Left renal pelvis (tissue), 4 donors: ENCODE measurements at regions not wholly inside any gene's neighbourhood (a gene's known extent, or its start where the extent isn't known, plus 50 kb on each side); places are given as distances from the start of the nearest gene placed in this dataset.
"Not testable (repeated sequence)": the region's sequence is repeated elsewhere in the genome, so short reads cannot be mapped to it uniquely, and the experiment has no call there.

ENCODE experiments used
- DNase-seq, 4 donors: peaks; one replicate each; pipeline ENCODE4 v3.0.0-alpha.2; 2013; ENCODE audit warnings: low read depth in 4 of 4, low spot score in 3 of 4

DNA sequence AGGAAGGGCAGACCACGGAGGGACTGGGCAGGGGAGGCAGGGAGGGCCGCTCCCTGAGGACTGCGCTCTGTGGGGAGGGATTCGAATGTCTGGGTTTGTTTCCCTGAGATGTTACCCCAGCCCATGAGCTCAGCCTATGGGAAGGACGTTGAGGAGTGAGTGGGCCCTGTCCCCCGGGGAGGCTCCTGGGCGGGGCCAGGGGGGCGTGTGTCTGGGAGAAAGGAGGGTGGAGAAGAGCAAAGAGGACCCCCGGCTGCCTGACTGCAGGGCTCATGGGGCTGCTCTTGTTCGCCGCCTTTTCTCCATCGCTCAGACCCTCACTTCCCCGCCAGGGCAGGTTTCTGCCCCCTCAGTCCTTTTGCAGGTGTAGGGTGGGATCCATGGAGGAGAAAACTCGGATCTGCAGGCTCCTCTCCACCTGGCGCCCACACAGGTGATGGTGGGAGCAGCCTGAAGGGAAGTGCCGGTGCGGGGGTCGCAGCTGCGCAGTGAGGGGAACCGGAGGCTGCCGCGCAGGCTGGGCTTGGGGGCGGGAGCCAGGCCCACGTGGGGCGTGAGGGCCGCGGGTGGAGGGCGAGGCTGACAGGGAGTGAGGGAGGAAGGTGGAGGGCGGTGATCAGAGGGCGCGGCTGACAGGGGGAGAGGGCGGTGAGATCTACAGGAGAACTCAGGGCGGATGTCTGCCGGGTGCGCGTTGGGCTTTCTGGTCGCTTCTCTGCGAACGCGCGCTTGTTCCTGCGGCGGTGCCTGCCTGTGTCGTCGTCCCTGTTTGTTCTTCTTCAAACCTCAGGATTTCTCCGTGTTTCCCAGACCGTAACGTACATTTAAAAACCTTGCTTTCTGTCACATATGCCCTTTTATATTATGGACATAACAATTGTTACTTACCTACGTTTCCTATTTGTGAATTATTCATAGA is 198.2 kb upstream of the NPAP1 start:
- not testable (repeated sequence) for DNase-seq

DNA sequence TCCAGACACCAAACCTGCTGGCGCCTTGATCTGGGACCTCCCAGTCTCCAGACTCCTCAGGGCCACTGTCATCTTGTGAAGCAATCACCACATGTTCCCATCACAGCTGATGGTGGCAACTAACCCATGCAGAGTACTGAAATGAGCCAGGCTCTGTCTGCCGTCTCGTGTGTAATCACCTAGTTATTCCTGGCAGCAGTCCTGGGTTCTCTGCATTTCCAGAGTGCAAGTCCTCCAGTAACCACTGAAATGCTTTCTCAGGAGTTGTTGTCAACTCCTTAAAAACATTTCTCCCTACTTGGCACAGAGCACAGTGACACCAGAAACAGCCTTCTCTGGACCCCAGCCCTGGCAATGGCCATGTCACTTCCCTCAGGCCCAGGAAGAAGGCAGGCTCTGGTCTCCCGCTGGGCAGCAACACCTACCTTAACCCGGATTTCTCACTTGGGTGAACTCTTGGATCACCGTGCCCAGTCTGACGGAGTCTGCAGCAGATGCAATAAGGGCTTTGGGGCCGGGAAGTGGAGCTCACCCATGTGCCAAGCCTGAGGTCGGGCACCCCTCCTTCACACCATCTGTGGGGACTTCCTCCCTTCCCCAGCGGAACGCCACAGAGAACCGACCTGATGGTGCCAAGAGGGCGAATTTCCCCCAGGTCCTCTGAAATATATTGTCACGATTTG is 189.5 kb upstream of the NPAP1 start:
- DNase-seq, result not testable (repeated sequence)

DNA sequence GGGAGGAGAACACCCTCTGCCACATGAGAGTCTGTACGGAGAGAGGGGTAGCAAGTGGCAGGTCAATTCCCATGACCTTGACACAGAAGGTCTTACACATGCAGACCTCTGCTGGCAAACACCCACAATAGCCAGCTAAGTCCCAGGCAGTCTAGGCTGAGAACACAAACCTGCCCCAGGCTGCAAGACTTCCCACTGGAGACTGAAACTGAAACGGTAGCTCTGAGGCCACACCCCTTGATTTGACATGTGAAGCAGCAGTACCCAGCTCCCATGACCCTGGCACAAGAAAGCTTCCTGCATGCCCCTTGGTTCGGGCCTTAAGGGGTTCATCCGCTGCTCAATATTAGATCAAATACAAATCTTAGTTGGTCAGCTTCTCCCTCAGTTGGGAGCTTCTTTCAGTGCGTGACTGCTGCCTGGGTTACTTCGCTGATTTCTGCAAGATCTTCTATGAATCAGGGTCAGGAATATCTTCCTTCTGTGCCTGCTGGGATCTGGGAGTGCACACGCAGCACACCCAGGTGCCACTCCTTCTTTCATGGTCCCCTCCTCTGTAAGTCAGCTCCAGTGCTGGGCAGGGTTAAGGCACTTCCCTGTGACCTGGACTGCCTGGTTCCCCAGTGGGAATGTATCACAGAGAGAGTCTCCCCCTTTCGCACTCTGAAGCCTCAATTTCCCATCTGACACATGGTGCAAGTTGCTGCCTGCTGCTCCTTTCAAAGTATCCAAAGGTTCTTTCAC is 187.2 kb upstream of the NPAP1 start:
- not testable (repeated sequence) for DNase-seq

DNA sequence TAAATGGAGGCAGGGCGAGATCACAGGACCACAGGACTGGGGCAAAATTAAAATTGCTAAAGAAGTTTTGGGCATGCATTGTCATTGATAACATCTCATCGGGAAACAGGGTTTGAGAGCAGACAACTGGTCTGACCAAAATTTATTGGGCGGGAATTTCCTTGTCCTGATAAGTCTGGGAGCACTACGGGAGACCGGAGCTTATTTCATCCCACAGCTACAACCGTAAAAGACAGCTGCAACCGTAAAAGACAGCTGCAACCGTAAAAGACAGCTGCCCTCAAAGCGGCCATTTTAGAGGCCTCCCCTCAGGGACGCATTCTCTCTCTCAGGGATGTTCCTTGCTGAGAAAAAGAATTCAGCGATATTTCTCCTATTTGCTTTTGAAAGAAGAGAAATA is 170.4 kb upstream of the NPAP1 start:
- DNase-seq, result not testable (repeated sequence)

DNA sequence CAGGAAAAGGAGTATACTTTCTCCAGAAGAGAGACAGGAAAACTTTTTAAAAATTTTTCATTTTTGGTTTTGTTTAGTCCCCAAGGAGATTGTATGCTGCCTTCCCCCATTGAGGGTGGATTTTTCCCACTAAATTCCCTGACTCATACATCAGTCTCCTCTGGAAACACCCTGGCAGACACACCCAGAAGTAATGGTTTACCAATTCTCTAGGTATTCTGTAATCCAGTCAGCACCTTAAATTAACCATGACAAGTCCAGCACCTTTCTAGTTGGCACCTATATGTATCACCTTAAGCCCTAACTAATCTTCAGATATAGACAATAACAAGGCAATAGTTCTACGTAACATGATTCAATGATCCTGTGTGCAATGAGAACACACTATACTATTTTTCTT is 165.9 kb upstream of the NPAP1 start:
- not testable (repeated sequence) for DNase-seq

DNA sequence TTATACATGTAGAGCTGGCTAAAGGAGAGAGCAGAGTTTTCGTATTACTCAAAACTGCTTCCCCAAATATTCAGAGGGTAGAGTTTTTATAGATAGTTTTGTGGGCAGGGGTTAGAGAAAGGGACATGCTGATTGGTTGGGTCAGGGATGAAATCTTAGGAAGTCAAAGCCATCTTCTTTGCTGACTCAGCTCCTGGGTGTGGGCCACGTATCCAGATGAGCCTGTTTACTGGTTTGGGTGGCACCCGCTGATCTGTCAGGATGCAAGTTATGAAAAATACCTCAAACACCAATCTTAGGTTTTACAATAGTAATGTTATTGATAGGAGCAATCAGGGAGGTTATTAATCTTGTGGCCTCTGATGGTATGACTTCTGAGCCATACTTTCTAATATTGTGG is 164.0 kb upstream of the NPAP1 start:
- DNase-seq, result not testable (repeated sequence)

DNA sequence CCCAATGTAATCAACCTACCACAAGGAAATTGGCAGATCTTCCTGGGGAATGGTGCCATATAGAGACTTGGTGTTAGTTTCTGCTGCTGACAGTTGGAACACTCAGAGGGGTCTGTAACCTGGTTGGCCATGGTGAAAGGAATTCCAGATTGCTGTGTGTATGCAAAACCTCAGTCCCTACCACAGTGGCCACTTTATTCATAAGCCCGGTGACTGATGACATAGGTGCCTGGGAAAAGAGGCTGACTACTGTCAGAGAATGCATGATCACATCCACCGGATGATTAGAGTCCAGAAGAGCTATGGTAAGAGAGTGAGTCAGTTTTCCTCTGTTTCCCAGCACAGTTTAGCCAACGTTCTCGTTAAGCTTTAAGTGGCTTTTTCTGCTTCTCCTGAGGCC is 156.8 kb upstream of the NPAP1 start:
- DNase-seq, result not testable (repeated sequence)

DNA sequence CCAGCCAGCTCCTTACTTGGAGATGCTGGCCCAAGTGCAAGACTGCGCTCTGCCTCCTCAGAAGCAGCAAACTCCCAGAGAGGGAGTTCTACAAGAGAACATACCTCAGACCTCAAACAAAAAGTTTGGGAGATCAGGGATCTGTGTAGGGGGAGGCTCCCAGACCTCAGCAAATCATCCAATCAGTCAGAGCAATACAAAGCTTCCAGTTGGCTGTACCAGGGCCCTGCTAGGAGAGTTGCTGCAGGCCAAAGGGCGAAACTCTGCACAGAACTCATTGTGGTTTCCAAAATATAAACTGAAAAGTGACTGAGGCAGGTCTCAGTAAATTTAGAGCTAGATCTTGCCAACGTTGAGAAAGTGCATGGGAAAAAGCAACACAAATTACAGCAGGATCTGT is 144.3 kb upstream of the NPAP1 start:
- DNase-seq, result not testable (repeated sequence)

DNA sequence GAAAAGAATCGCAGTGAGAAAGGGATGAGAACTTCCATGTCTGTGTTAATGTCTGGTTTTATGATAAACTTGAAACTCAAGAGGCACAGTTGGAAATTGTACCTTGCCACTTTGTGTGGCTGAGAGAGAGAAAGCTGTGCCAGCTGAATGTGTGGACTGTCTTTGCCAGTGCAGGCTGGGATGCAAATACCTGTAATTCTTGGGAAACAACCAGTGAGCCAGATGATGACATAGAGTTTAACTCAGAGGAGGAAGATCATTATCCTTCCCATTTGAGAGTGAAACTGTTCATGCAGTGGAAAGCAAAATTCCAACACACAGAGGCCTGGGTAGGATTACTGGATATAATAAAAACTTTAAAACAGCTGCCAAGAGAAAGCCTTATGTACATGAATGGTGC is 141.5 kb upstream of the NPAP1 start:
- DNase-seq, result not testable (repeated sequence)

DNA sequence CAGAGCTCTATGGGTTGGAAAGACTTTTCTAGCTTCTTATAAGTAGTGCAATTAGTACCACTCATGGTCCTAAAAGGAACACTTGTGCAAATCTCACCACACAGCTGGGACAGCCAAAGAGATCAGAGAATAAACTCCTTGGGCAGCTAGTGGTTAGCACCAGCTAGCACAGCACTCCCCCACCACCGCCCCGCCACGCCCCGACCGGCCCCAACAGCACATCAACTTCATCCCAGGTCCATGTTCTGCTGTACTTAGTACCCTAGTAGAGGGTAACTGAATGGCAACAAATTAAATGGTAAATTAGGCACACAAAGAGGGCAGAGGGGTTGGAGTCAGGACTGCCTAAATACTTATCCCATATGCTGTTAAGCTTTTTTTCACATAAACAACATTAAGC is 118.3 kb upstream of the NPAP1 start:
- DNase-seq, result not testable (repeated sequence)

DNA sequence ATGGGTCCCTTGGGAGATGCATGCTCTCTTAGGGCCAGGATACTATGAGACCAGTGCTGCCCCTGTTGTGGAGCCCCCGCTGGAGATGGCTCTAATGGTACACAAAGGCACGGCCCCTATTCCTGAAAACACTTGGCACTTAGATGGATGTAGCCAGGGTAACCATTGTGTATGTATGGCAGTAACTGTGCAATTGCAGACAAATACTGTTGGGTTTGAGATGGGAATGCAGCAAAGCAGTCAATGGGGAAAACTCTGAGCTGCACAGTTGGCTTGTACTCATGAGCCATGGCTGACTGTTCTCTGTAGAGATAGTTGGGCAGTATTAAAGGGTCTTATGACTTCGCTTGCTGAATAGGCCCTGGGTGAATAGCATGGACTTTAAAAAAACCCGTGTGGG is 67.9 kb upstream of the NPAP1 start:
- DNase-seq, result no peak

DNA sequence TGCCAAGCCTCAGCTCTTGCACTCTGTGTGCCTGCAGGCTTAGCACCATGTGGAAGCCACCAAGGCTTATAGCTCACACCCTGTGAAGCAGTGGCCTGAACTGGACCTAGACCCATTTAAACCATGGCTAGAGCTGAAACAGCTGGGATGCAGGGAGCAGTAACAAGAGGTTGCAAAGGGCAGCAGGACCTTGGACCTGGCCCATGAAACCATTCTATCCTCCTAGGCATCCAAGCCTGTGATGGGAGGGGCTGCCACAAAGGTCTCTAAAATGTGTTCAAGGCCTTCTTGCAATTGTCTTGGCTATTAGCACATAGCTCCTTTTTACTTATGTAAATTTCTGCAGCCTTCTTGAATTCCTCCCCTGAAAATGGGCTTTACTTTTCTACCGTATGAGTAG is 57.9 kb upstream of the NPAP1 start:
- DNase-seq, result no peak

DNA sequence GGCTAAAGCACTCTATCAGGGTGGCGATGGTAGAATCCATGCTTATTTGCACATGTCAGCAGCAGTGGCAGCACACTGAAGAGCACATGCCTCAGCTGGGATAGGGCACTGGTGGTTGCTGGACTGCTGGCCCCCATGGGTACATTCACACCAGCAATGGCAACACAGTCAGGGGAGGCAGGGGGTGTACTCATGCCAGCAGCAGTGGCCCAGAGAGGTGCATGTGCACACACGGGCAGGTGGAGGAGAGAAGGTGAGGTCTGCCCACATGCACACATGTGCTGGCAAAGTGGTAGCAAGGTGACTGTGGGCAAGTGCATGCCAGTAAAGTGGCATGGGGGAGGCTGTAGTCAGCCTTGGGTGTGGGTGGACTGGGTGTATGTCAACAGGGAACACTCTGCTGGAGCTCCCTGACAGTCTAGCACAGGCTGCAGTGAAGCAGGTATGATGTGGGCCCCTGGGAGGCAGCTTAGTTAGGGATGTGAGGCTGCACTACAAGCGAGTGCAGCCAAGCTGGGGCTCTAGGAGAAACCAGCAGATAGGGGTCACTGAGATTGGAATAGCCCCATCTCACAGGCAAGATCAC is 53.9 kb upstream of the NPAP1 start:
- no peak for DNase-seq
